HG03432 (cell line): ENCODE measurements at regions not wholly inside any gene's neighbourhood (a gene's known extent, or its start where the extent isn't known, plus 50 kb on each side); places are given as distances from the start of the nearest gene placed in this dataset.

Source experiments
- ATAC-seq: cut with Tn5 transposase; IDR thresholded peaks from one replicate; pipeline ENCODE4 v1.9.1; 2021; ENCODE audit warnings: mild to moderate bottlenecking, moderate library complexity; ENCODE audit not compliant: unreplicated experiment

GRCh38 chr4:26067035-26067434 is 153.0 kb downstream of the SMIM20 start:
- ATAC-seq, result no peak

- ATAC-seq, result peak; percentile 59
These were observed 155.2 kb downstream of the SMIM20 start for GRCh38 chr4:26069218-26069617.

- no peak for ATAC-seq
These were observed 157.7 kb downstream of the SMIM20 start for GRCh38 chr4:26071688-26072087.

- ATAC-seq, result no peak
These were observed 160.0 kb downstream of the SMIM20 start for GRCh38 chr4:26073886-26074560.

GRCh38 chr4:26074712-26075430 is 160.9 kb downstream of the SMIM20 start:
- peak; percentile 74 for ATAC-seq

- ATAC-seq, result peak; percentile 9
These were observed 161.6 kb downstream of the SMIM20 start for GRCh38 chr4:26075583-26075982.

- ATAC-seq, result peak; percentile 86
These were observed 162.1 kb downstream of the SMIM20 start for GRCh38 chr4:26076000-26076587.

- no peak for ATAC-seq
These were observed 162.9 kb downstream of the SMIM20 start for GRCh38 chr4:26076896-26077295.

- ATAC-seq, result no peak
These were observed 163.7 kb downstream of the SMIM20 start for GRCh38 chr4:26077756-26078155.

- no peak for ATAC-seq
These were observed 167.0 kb downstream of the SMIM20 start for GRCh38 chr4:26080870-26081628.

- no peak for ATAC-seq
These were observed 167.9 kb downstream of the SMIM20 start for GRCh38 chr4:26081795-26082498.

- no peak for ATAC-seq
These were observed 168.5 kb downstream of the SMIM20 start for GRCh38 chr4:26082565-26082964.

- peak; percentile 81 for ATAC-seq
These were observed 170.0 kb downstream of the SMIM20 start for GRCh38 chr4:26083987-26084386.

- no peak for ATAC-seq
These were observed 170.4 kb downstream of the SMIM20 start for GRCh38 chr4:26084414-26084813.

- no peak for ATAC-seq
These were observed 171.5 kb downstream of the SMIM20 start for GRCh38 chr4:26085551-26085950.

GRCh38 chr4:26086621-26087441 is 172.8 kb downstream of the SMIM20 start:
- ATAC-seq, result no peak

- ATAC-seq, result peak; percentile 75
These were observed 174.5 kb downstream of the SMIM20 start for GRCh38 chr4:26088433-26088928.

- no peak for ATAC-seq
These were observed 179.5 kb downstream of the SMIM20 start for GRCh38 chr4:26093551-26093950.

- ATAC-seq, result no peak
These were observed 180.1 kb downstream of the SMIM20 start for GRCh38 chr4:26094076-26094475.

- no peak for ATAC-seq
These were observed 180.9 kb downstream of the SMIM20 start for GRCh38 chr4:26094911-26095310.
